Body of pancreas (tissue), 4 donors: ENCODE measurements at regions not wholly inside any gene's neighbourhood (a gene's known extent, or its start where the extent isn't known, plus 50 kb on each side); places are given as distances from the start of the nearest gene placed in this dataset.

Experiments used
- CTCF ChIP-seq, 7 experiments: fragments of 450-650 bp in 4 of 7; fragments of 200-600 bp in 3 of 7; sonication (generic) in 3 of 7; IDR thresholded peaks; one replicate each; pipeline ENCODE4 v1.5.1; 2016 to 2019; ENCODE audit warnings: antibody characterized with exemption in 7 of 7
- POLR2A ChIP-seq, 3 donors: fragments of 450-650 bp; IDR thresholded peaks; one replicate each; pipeline ENCODE4 v1.6.1; 2016; ENCODE audit warnings: antibody characterized with exemption in 3 of 3, mild to moderate bottlenecking in 2 of 3

GRCh38 chr4:123874063-123874462, 477.5 kb downstream of the SPRY1 start:
- TF ChIP-seq CTCF (IDR thresholded peaks at IDR 0.05), result no peak
- no peak for TF ChIP-seq POLR2A (IDR thresholded peaks at IDR 0.05)
